ENCODE measurements at regions not wholly inside any gene's neighbourhood (a gene's known extent, or its start where the extent isn't known, plus 50 kb on each side); places are given as distances from the start of the nearest gene placed in this dataset.

- Mint-ChIP-seq H3K4me3 (no peak overlapping the region), H3K4me1 (ENCODE audit: low read depth) (no peaks in the 10 kb centered on the region), H3K27ac (no peak overlapping the region), H3K9me3 (no peaks in the 10 kb centered on the region), H3K36me3 (ENCODE audit: low read depth) (no peaks in the 10 kb centered on the region), H3K27me3 (no peaks in the 10 kb centered on the region)
- no peak for DNase-seq
- Histone ChIP-seq H3K27me3 (ENCODE audit: control insufficient read depth in 1 of 2, insufficient read depth in 2 of 2, low read length in 2 of 2) (no peaks in the 10 kb centered on the region), H3K36me3 (ENCODE audit: insufficient read depth, low read length) (no peaks in the 10 kb centered on the region), H3K9me3 (ENCODE audit: control insufficient read depth in 1 of 2, insufficient read depth in 1 of 2, low read length in 2 of 2) (peaks cover 0 to 18% of the 10 kb centered on the region in 2 experiments), H3K4me1 (ENCODE audit: insufficient read depth, low read length) (no peaks in the 10 kb centered on the region), H3K4me3 (ENCODE audit: low read length) (no peak overlapping the region), H3K27ac (ENCODE audit: low read depth in 1 of 2, low read length in 2 of 2) (no peak overlapping the region)
- ATAC-seq (ENCODE audit: poor library complexity): no peak
- no peak for TF ChIP-seq CTCF (IDR thresholded peaks at IDR 0.05)
- intact Hi-C loops (cut with DNase I, micrococcal nuclease): no loop called here
- POLR2A ChIA-PET: no interaction called here
- CTCF ChIA-PET: no interaction called here
These were observed 63.8 kb upstream of the CFAP46 start for GRCh38 chr10:133006202-133006601.

GRCh38 chr10:133004478-133004877 lies 62.1 kb upstream of the CFAP46 start:
- no peak for TF ChIP-seq CTCF (IDR thresholded peaks at IDR 0.05)
- Mint-ChIP-seq H3K9me3 (no peaks in the 10 kb centered on the region), H3K36me3 (ENCODE audit: low read depth) (no peaks in the 10 kb centered on the region), H3K4me1 (ENCODE audit: low read depth) (no peaks in the 10 kb centered on the region), H3K27ac (no peak overlapping the region), H3K27me3 (peaks cover 3% of the 10 kb centered on the region), H3K4me3 (no peak overlapping the region)
- Histone ChIP-seq H3K27ac (ENCODE audit: low read depth in 1 of 2, low read length in 2 of 2) (no peak overlapping the region), H3K4me3 (ENCODE audit: low read length) (no peak overlapping the region), H3K4me1 (ENCODE audit: insufficient read depth, low read length) (no peaks in the 10 kb centered on the region), H3K36me3 (ENCODE audit: insufficient read depth, low read length) (no peaks in the 10 kb centered on the region), H3K27me3 (ENCODE audit: control insufficient read depth in 1 of 2, insufficient read depth in 2 of 2, low read length in 2 of 2) (no peaks in the 10 kb centered on the region), H3K9me3 (ENCODE audit: control insufficient read depth in 1 of 2, insufficient read depth in 1 of 2, low read length in 2 of 2) (peaks cover 0 to 16% of the 10 kb centered on the region in 2 experiments)
- intact Hi-C loops (cut with DNase I, micrococcal nuclease): no loop called here
- ChIA-PET CTCF (no interaction called here), POLR2A (no interaction called here)
- ATAC-seq (ENCODE audit: poor library complexity): no peak
- no peak for DNase-seq

GRCh38 chr10:133003188-133003587 lies 60.8 kb upstream of the CFAP46 start:
- no peak overlapping the region for H3K4me3 ChIP-seq (ENCODE audit: low read length)
- H3K36me3 ChIP-seq (ENCODE audit: insufficient read depth, low read length): no peaks in the 10 kb centered on the region
- H3K27me3 ChIP-seq (ENCODE audit: control insufficient read depth in 1 of 2, insufficient read depth in 2 of 2, low read length in 2 of 2): no peaks in the 10 kb centered on the region
- H3K9me3 ChIP-seq (ENCODE audit: control insufficient read depth in 1 of 2, insufficient read depth in 1 of 2, low read length in 2 of 2): peaks cover 0 to 16% of the 10 kb centered on the region in 2 experiments
- H3K9me3 Mint-ChIP-seq: no peaks in the 10 kb centered on the region
- ATAC-seq (ENCODE audit: poor library complexity) (no peak), DNase-seq (no peak)
- no peaks in the 10 kb centered on the region for H3K4me1 Mint-ChIP-seq (ENCODE audit: low read depth)
- ChIA-PET CTCF (no interaction called here), POLR2A (no interaction called here)
- no peak overlapping the region for H3K27ac Mint-ChIP-seq
- H3K4me1 ChIP-seq (ENCODE audit: insufficient read depth, low read length): no peaks in the 10 kb centered on the region
- H3K4me3 Mint-ChIP-seq: no peak overlapping the region
- no peak overlapping the region for H3K27ac ChIP-seq (ENCODE audit: low read depth in 1 of 2, low read length in 2 of 2)
- H3K36me3 Mint-ChIP-seq (ENCODE audit: low read depth): no peaks in the 10 kb centered on the region
- intact Hi-C loops (cut with DNase I, micrococcal nuclease): no loop called here
- no peak for TF ChIP-seq CTCF (IDR thresholded peaks at IDR 0.05)
- peaks cover 4% of the 10 kb centered on the region for H3K27me3 Mint-ChIP-seq

Data from CD4-positive, alpha-beta T cell (primary cell).